H9 (cell line): ENCODE measurements at regions not wholly inside any gene's neighbourhood (a gene's known extent, or its start where the extent isn't known, plus 50 kb on each side); places are given as distances from the start of the nearest gene placed in this dataset.

Experiments used
- DNase-seq: peaks from one replicate; pipeline ENCODE4 v3.0.0-alpha.2; 2017
- H2AFZ ChIP-seq: one replicate; pipeline ENCODE4 v1.6.1; 2013; ENCODE audit warnings: mild to moderate bottlenecking, low read length, control low read depth, moderate library complexity
- H2AK5ac ChIP-seq: 2 replicates; pipeline ENCODE4 v1.6.1; 2013; ENCODE audit warnings: low read length, control low read depth, mixed read lengths; ENCODE audit not compliant: insufficient read length
- H2BK120ac ChIP-seq: one replicate; pipeline ENCODE4 v1.6.1; 2013; ENCODE audit warnings: low read depth, mild to moderate bottlenecking, low read length, control low read depth, inconsistent platforms; ENCODE audit not compliant: poor library complexity, severe bottlenecking
- H2BK12ac ChIP-seq: 2 replicates; pipeline ENCODE4 v1.6.1; 2013; ENCODE audit warnings: low read length, control low read depth, mixed read lengths, low read depth; ENCODE audit not compliant: insufficient read length
- H2BK15ac ChIP-seq: 2 replicates; pipeline ENCODE4 v1.6.1; 2013; ENCODE audit warnings: low read depth, low read length, control low read depth
- H2BK20ac ChIP-seq: one replicate; pipeline ENCODE4 v1.6.1; 2013; ENCODE audit warnings: low read depth, mild to moderate bottlenecking, low read length, control low read depth, inconsistent platforms; ENCODE audit not compliant: poor library complexity, severe bottlenecking
- H2BK5ac ChIP-seq: 2 replicates; pipeline ENCODE4 v1.6.1; 2013; ENCODE audit warnings: low read length, control low read depth, mixed read lengths; ENCODE audit not compliant: insufficient read length
- H3K14ac ChIP-seq: 2 replicates; pipeline ENCODE4 v1.6.1; 2013; ENCODE audit warnings: low read length, control low read depth; ENCODE audit not compliant: insufficient read depth
- H3K18ac ChIP-seq: 2 replicates; pipeline ENCODE4 v1.6.1; 2013; ENCODE audit warnings: low read depth, mild to moderate bottlenecking, mixed read lengths, low read length, control low read depth; ENCODE audit not compliant: insufficient read length
- H3K23ac ChIP-seq: 2 replicates; pipeline ENCODE4 v1.6.1; 2013; ENCODE audit warnings: low read length, control low read depth, mixed read lengths, low read depth; ENCODE audit not compliant: insufficient read length
- H3K23me2 ChIP-seq: 2 replicates; pipeline ENCODE4 v1.6.1; 2013; ENCODE audit warnings: low read depth, mild to moderate bottlenecking, mixed read lengths, low read length, control low read depth; ENCODE audit not compliant: insufficient read length, poor library complexity, severe bottlenecking
- H3K27ac ChIP-seq: 2 replicates; pipeline ENCODE4 v1.5.1; 2013; ENCODE audit warnings: low read length, control low read depth, mixed read lengths, low read depth; ENCODE audit not compliant: insufficient read length
- H3K27me3 ChIP-seq: 2 replicates; pipeline ENCODE4 v1.6.1; 2013; ENCODE audit warnings: low read length, control low read depth, inconsistent platforms; ENCODE audit not compliant: insufficient read depth
- H3K4ac ChIP-seq: 2 replicates; pipeline ENCODE4 v1.6.1; 2013; ENCODE audit warnings: low read depth, mild to moderate bottlenecking, control low read depth, inconsistent platforms, low read length, moderate library complexity
- H3K4me1 ChIP-seq: 2 replicates; pipeline ENCODE4 v1.6.1; 2013; ENCODE audit warnings: low read length, control low read depth, inconsistent platforms; ENCODE audit not compliant: insufficient read depth
- H3K4me2 ChIP-seq: 2 replicates; pipeline ENCODE4 v1.6.1; 2013; ENCODE audit warnings: low read length, control low read depth, mixed read lengths; ENCODE audit not compliant: insufficient read length, insufficient read depth
- H3K56ac ChIP-seq: 2 replicates; pipeline ENCODE4 v1.6.1; 2013; ENCODE audit warnings: low read depth, mild to moderate bottlenecking, mixed read lengths, low read length, control low read depth; ENCODE audit not compliant: insufficient read length
- H3K79me1 ChIP-seq: 2 replicates; pipeline ENCODE4 v1.6.1; 2013; ENCODE audit warnings: low read depth, mild to moderate bottlenecking, moderate library complexity, low read length, control low read depth, inconsistent platforms; ENCODE audit not compliant: insufficient read depth, poor library complexity, severe bottlenecking
- H3K79me2 ChIP-seq: 2 replicates; pipeline ENCODE4 v1.6.1; 2013; ENCODE audit warnings: low read length, control low read depth, inconsistent platforms; ENCODE audit not compliant: insufficient read depth
- H3K9ac ChIP-seq: 2 replicates; pipeline ENCODE4 v1.6.1; 2013; ENCODE audit warnings: low read length, control low read depth, mixed read lengths; ENCODE audit not compliant: insufficient read length; ENCODE audit errors: extremely low read depth
- H3K9me3 ChIP-seq: one replicate; pipeline ENCODE4 v1.6.1; 2013; ENCODE audit warnings: low read depth, low read length, inconsistent platforms; ENCODE audit not compliant: control insufficient read depth
- H3T11ph ChIP-seq: one replicate; pipeline ENCODE4 v1.6.1; 2013; ENCODE audit warnings: mild to moderate bottlenecking, low read length, control low read depth, inconsistent platforms
- H4K20me1 ChIP-seq: one replicate; pipeline ENCODE4 v1.6.1; 2013; ENCODE audit not compliant: control insufficient read depth, insufficient read length, insufficient read depth
- H4K5ac ChIP-seq: 2 replicates; pipeline ENCODE4 v1.6.1; 2013; ENCODE audit warnings: low read depth, mild to moderate bottlenecking, mixed read lengths, low read length, control low read depth; ENCODE audit not compliant: insufficient read length
- H4K8ac ChIP-seq: replicated peaks from 2 replicates; pipeline ENCODE4 v1.6.1; 2013; ENCODE audit warnings: low read length, control low read depth, mixed read lengths, low read depth; ENCODE audit not compliant: insufficient read length
- H4K91ac ChIP-seq: 2 replicates; pipeline ENCODE4 v1.6.1; 2013; ENCODE audit warnings: low read depth, mild to moderate bottlenecking, moderate library complexity, mixed read lengths, low read length, control low read depth; ENCODE audit not compliant: insufficient read length
- H3K27ac Mint-ChIP-seq, 3 experiments: 2 replicates in 2 of 3; 3 replicates in 1 of 3; pipeline ENCODE4 v1.8.0; 2020 to 2021; ENCODE audit warnings: mixed read lengths in 3 of 3, mild to moderate bottlenecking in 1 of 3, moderate library complexity in 1 of 3
- H3K27me3 Mint-ChIP-seq: 2 replicates; pipeline ENCODE4 v1.8.0; 2021; ENCODE audit warnings: low read depth, mild to moderate bottlenecking, moderate library complexity, mixed read lengths
- H3K36me3 Mint-ChIP-seq, 3 experiments: 2 replicates in 2 of 3; 3 replicates in 1 of 3; pipeline ENCODE4 v1.8.0; 2020 to 2021; ENCODE audit warnings: low read depth in 3 of 3, mixed read lengths in 3 of 3; ENCODE audit not compliant: insufficient read depth in 1 of 3
- H3K4me1 Mint-ChIP-seq, 2 experiments: 2 replicates each; pipeline ENCODE4 v1.8.0; 2020; ENCODE audit warnings: mixed read lengths in 2 of 2
- H3K4me3 Mint-ChIP-seq, 2 experiments: 2 replicates in 1 of 2; 3 replicates in 1 of 2; pipeline ENCODE4 v1.8.0; 2020 to 2021; ENCODE audit warnings: mild to moderate bottlenecking in 2 of 2, mixed read lengths in 2 of 2, moderate library complexity in 1 of 2
- H3K9me3 Mint-ChIP-seq, 2 experiments: 2 replicates in 1 of 2; 3 replicates in 1 of 2; pipeline ENCODE4 v1.8.0; 2020; ENCODE audit warnings: mild to moderate bottlenecking in 2 of 2, mixed read lengths in 2 of 2, moderate library complexity in 1 of 2
- CTCF ChIP-seq: fragments of 200-600 bp; sonication (generic); conservative IDR thresholded peaks from 3 replicates; pipeline ENCODE4 v1.8.0; 2021; ENCODE audit warnings: antibody characterized with exemption, mild to moderate bottlenecking
- WGBS: extraction: QIAGEN DNeasy Blood & Tissue Kit; methylation state at CpG from one replicate; pipeline ENCODE4 v1.1.7; 2013; ENCODE audit warnings: missing lambda C conversion rate, low lambda C conversion rate, mixed read lengths; ENCODE audit not compliant: insufficient read length; ENCODE audit errors: extremely low coverage; 5-methylcytosine and 5-hydroxymethylcytosine counted together

DNA sequence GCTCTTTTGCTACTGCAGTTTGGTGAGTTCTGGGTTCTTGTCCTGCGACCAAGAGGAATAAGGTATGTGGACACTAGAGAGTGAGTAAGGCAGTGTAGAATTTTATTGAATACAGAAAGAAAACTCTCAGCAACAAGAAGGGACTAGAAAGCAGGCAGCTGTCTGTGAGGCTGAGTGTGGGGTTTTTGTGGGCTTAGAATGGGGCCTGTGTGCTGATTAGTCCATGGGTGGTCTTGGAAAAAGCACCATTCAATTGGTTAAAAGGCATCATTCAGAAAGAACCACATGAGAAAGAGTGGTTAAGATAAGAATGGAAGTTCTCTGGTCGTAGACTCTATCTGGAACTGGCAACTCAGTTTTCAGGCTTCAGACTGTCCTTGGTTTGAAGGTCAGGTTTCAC, 298.8 kb downstream of the TGFB2 start:
- WGBS, result no CpG with 5 or more reads among the region's 2 CpGs
- no peak overlapping the region for H2BK12ac ChIP-seq
- H4K91ac ChIP-seq, result no peak overlapping the region
- Mint-ChIP-seq H3K4me1 (peaks cover 4 to 7% of the 10 kb centered on the region in 2 experiments), H3K4me3 (no peak overlapping the region), H3K36me3 (no peaks in the 10 kb centered on the region), H3K9me3 (peaks cover 0 to 3% of the 10 kb centered on the region in 2 experiments; a peak in 1 of 5 replicates), H3K27ac (no peak overlapping the region; a peak in 1 of 7 replicates), H3K27me3 (no peaks in the 10 kb centered on the region)
- H3K23me2 ChIP-seq, result no peaks in the 10 kb centered on the region
- no peak overlapping the region for H2BK5ac ChIP-seq
- H2AK5ac ChIP-seq, result no peak overlapping the region
- no peak overlapping the region for H3K4me2 ChIP-seq
- no peak overlapping the region for H3K18ac ChIP-seq
- H2BK15ac ChIP-seq, result no peak overlapping the region
- no peak overlapping the region for H4K5ac ChIP-seq
- H2BK20ac ChIP-seq, result no peak overlapping the region
- H3K4ac ChIP-seq, result no peak overlapping the region
- no peak overlapping the region for H2BK120ac ChIP-seq
- H3T11ph ChIP-seq, result no peak overlapping the region
- H4K20me1 ChIP-seq, result no peaks in the 10 kb centered on the region
- H3K79me1 ChIP-seq, result no peaks in the 10 kb centered on the region
- no peaks in the 10 kb centered on the region for H3K4me1 ChIP-seq
- no peak overlapping the region for H2AFZ ChIP-seq
- TF ChIP-seq CTCF, result no peak
- DNase-seq, result no peak
- H3K9me3 ChIP-seq, result no peaks in the 10 kb centered on the region
- H3K14ac ChIP-seq, result no peak overlapping the region
- no peaks in the 10 kb centered on the region for H3K79me2 ChIP-seq
- H4K8ac ChIP-seq, result no peak overlapping the region
- H3K9ac ChIP-seq, result no peak overlapping the region
- no peaks in the 10 kb centered on the region for H3K27me3 ChIP-seq
- no peak overlapping the region for H3K27ac ChIP-seq
- H3K23ac ChIP-seq, result no peak overlapping the region
- no peak overlapping the region for H3K56ac ChIP-seq
